Stimulated activated CD8-positive, alpha-beta memory T cell treated with anti-CD3 and anti-CD28 coated beads, Interleukin-4, amount 100 ng/mL, for 48 hours (primary cell): ENCODE measurements at regions not wholly inside any gene's neighbourhood (a gene's known extent, or its start where the extent isn't known, plus 50 kb on each side); places are given as distances from the start of the nearest gene placed in this dataset.
"Not testable (repeated sequence)": the region's sequence is repeated elsewhere in the genome, so short reads cannot be mapped to it uniquely, and the experiment has no call there.

ENCODE experiments used
- DNase-seq: peaks from one replicate; pipeline ENCODE4 v3.0.0-alpha.2; 2020

- no peak for DNase-seq
Observed at GRCh38 chrX:53883196-53883595, 161.1 kb downstream of the PHF8 start.

- DNase-seq, result no peak
Observed at GRCh38 chrX:53882331-53882730, 161.9 kb downstream of the PHF8 start.

DNA sequence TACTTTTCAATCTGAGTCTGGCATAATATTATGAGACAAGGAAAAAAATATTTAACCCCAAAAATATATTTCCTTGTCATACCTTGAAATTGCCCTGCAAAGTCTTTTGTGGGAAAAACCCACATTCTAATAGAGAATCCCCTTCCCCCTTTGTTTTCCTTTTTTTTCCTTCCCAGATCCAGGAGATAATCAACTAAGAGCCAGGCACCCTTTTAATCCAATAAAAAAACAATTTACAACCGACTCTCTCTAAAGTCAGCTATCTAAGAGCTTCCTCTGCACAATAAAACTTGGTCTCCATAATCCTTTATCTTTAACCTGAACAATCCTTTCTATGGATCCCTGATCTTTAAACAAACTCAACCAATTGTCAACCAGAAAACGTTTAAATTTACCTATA lies 163.5 kb downstream of the PHF8 start:
- not testable (repeated sequence) for DNase-seq

GRCh38 chrX:53859890-53860289 lies 173.4 kb upstream of the HUWE1 start:
- DNase-seq, result no peak

DNA sequence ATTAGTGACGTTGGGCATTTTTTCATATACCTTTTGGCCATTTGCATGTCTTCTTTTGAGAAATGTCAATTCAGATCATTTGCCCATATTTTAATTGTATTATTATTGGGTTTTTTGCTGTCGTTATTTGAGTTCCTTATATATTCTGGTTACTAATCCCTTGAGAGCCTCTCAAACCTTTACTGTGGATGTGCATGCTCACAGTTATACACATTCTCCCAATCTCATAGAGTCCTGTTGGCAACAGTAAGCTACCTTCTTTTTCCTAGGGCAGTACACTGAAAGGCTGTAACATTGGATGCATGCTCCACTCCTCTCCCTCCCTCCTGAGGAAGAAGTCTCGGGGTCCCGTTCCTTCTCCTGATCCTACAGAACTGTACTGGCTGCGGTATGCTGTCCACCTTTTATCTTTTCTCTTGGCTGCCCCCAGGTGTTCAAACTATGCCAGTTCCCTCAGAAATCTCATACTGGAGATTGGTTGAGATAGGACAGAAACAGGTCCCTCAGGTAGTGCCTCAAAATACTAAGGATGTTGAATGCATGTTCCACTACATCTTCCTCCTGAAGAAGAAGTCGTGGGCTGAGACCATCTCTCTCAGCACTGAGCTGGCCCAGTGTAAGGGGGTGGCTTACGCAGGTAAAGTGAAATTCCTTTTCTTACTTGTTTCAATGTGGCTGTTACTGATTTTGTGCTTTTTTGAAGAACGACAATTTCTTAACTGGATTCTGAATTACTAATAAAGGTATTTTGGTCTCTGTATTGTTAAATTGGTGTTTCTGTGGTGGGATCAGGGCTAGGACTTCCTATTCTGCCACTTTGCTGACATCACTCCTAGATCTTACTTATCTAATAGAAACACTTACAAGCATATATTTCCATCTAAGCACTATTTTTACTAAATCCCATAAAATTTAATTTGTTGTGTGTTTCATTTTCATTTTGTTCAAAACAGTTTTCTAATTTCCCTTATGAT lies 145.4 kb upstream of the HUWE1 start:
- peak; percentile 51 for DNase-seq

DNA sequence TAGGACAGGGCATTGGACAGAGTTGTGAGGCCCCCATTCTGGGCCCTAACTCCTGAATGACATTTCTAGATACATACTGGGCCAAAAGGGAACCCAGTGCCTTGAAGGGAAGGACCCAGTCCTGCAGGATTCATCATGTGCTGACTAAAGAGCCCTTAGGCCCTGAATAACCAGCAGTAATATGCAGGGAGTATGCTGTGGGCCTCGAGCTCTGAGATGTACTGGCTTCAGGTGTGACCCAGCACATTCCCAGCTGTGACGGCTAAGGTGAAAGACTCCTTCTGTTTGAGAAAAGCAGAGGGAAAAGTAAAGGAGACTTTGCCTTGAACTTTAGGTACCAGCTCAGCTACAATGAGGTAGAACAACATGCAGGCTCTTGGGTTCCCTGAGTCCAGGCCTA lies 138.2 kb upstream of the HUWE1 start:
- DNase-seq, result no peak

- not testable (repeated sequence) for DNase-seq
Observed at GRCh38 chrX:53818115-53818514, 131.6 kb upstream of the HUWE1 start.

DNA sequence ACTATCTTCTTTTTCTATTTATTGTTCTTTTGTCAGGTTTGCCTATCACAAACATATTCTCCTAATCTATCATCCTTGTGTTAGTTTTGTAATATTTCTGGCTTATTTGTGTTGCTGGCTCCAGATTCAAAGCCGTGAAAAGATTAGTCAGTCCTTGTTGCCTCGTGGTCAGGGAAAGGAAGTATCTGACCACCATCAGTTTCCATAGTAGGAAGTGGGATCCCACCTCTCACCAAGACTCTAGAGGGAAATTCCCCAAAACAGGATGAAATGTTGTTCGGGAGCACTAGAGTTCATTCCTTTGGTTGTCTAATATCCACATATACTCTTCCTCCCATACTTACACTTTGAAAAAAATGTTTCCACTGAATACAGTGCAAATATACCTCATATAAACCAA lies 131.0 kb upstream of the HUWE1 start:
- no peak for DNase-seq

- no peak for DNase-seq
Observed at GRCh38 chrX:53813670-53814440, 127.3 kb upstream of the HUWE1 start.

DNA sequence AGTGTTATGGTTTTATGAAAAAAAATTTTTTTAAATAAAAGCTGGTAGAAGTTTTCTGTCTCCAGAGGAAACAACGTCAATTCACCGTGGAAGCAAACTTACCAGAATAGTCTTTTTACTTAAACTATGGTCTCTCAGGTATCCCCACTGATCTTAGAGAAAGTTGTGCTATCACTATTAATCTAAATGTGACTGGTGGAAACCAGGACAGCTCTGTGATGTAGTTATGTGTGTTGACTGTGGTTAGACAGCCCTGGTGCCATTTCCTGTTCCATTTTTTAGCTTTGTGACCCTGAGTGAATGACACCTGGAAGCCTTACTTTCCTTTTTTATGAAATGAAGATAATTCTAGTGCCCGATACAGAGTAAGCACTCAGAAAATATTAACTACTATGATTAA lies 111.8 kb upstream of the HUWE1 start:
- no peak for DNase-seq

GRCh38 chrX:53795576-53795975 lies 109.1 kb upstream of the HUWE1 start:
- DNase-seq, result no peak

DNA sequence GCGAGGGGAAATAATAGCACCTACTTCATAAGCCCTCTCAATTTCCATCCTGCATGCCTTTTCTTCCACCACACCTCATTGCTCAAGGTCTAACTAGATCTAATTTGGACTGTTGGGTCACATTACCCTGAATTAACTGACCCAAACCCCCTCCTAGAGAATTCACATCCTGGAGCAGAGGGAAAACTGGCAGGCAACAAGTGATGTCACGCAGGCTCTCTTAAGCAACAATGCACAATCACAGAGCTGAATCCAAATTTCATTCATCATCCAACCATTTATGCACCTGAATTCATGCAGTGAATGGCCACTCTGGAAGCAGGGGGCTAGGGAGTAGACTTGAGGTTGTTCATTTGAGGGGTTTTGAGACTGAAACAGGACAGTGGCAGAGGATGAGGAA lies 107.7 kb upstream of the HUWE1 start:
- no peak for DNase-seq

DNA sequence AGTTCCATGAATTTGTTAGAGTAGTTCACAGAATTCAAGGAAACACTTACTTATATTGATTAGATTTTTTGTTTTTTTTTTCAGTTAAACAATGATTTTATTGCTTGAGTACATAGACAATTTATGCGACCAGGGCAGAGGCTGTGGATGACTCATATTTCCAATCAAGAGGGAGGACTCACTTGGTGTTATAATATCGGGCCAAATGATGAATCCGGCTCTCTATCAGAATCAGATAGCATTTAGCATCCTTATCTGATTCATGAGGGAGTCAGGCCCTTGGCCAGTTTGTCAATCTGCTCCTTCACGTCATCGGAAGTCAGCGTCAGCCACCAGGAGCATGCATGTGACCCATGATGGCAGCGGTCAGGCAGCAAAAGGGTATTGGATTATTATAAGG lies 82.3 kb upstream of the HUWE1 start:
- DNase-seq, result no peak

GRCh38 chrX:53768451-53768850 lies 81.9 kb upstream of the HUWE1 start:
- DNase-seq, result no peak

DNA sequence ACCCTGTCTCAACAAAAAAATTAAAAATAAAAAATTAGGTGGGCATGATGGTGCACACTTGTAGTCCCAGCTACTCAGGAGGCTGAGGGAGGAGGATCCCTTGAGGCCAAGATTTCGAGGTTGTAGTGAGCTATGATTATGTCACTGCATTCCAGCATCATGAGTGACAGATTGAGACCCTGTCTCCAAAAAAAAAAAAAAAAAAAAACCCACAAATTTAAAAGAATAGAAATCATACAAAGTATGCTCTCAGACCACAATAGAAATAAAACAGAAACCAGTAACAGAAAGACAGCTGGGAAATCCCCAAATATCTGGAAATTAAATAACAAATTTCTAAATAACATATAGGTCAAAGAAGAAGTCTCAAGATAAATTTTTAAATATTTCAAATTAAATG lies 81.0 kb upstream of the HUWE1 start:
- DNase-seq, result no peak

GRCh38 chrX:53757181-53757580 lies 70.7 kb upstream of the HUWE1 start:
- DNase-seq, result not testable (repeated sequence)

GRCh38 chrX:53746718-53747117 lies 60.2 kb upstream of the HUWE1 start:
- DNase-seq, result no peak

GRCh38 chrX:53743244-53743643 lies 56.7 kb upstream of the HUWE1 start:
- DNase-seq, result no peak

DNA sequence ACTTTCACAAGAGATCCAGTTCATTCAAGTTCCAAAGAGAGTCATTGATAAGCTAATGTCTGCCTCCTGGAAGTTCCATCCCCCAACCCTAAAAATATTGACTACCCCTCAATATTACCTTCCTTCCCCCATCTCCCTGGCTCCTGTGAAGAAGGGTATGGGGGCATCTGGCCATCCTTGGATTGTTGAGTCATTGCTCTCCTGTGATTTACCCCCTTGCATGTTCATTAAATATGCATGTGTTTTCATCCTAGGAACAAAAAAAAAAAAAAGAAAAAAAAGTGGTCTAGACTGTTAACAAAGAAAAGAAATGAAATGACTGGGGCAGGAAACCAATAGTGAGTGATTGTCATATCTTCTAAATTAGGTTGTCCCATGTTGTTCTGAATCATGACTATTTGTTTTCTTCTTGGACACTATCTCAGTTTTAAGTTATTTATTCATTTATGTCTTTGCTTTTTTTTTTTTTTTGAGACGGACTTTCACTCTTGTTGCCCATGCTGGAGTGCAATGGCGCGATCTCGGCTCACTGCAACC lies 51.9 kb upstream of the HUWE1 start:
- no peak for DNase-seq
